NOMO-1 (cell line): ENCODE measurements at regions not wholly inside any gene's neighbourhood (a gene's known extent, or its start where the extent isn't known, plus 50 kb on each side); places are given as distances from the start of the nearest gene placed in this dataset.

Experiments used
- DNase-seq, 2 experiments: peaks; one replicate each; lab custom pipeline; 2025; ENCODE audit not compliant: unreplicated experiment in 2 of 2; lab: John Stamatoyannopoulos, UW

GRCh38 chr2:240355001-240355891, 80.2 kb upstream of the GPC1 start:
- DNase-seq: no peak

- no peak for DNase-seq
Measured at GRCh38 chr2:240355962-240356361, 79.5 kb upstream of the GPC1 start.

- no peak for DNase-seq
Measured at GRCh38 chr2:240356700-240357640, 78.5 kb upstream of the GPC1 start.

- DNase-seq: no peak
Measured at GRCh38 chr2:240357641-240358012, 77.8 kb upstream of the GPC1 start.

- DNase-seq: no peak
Measured at GRCh38 chr2:240358080-240358479, 77.4 kb upstream of the GPC1 start.

GRCh38 chr2:240358821-240359397, 76.6 kb upstream of the GPC1 start:
- DNase-seq: no peak

GRCh38 chr2:240359695-240360094, 75.8 kb upstream of the GPC1 start:
- DNase-seq: no peak

- DNase-seq: no peak
Measured at GRCh38 chr2:240360645-240361475, 74.6 kb upstream of the GPC1 start.

GRCh38 chr2:240362216-240362755, 73.2 kb upstream of the GPC1 start:
- DNase-seq: no peak

GRCh38 chr2:240362826-240363745, 72.4 kb upstream of the GPC1 start:
- no peak for DNase-seq

GRCh38 chr2:240363746-240364581, 71.5 kb upstream of the GPC1 start:
- DNase-seq: no peak

- no peak for DNase-seq
Measured at GRCh38 chr2:240364582-240364960, 70.9 kb upstream of the GPC1 start.

- DNase-seq: no peak
Measured at GRCh38 chr2:240364961-240365775, 70.3 kb upstream of the GPC1 start.

- no peak for DNase-seq
Measured at GRCh38 chr2:240365971-240366471, 69.4 kb upstream of the GPC1 start.

- no peak for DNase-seq
Measured at GRCh38 chr2:240366901-240367300, 68.6 kb upstream of the GPC1 start.

- DNase-seq: no peak
Measured at GRCh38 chr2:240367721-240368120, 67.7 kb upstream of the GPC1 start.

- no peak for DNase-seq
Measured at GRCh38 chr2:240368781-240369331, 66.6 kb upstream of the GPC1 start.
